ENCODE measurements at regions not wholly inside any gene's neighbourhood (a gene's known extent, or its start where the extent isn't known, plus 50 kb on each side); places are given as distances from the start of the nearest gene placed in this dataset.

GRCh38 chr4:159042097-159042605 lies 60.7 kb upstream of the RAPGEF2 start:
- TF ChIP-seq, protein P1, sequence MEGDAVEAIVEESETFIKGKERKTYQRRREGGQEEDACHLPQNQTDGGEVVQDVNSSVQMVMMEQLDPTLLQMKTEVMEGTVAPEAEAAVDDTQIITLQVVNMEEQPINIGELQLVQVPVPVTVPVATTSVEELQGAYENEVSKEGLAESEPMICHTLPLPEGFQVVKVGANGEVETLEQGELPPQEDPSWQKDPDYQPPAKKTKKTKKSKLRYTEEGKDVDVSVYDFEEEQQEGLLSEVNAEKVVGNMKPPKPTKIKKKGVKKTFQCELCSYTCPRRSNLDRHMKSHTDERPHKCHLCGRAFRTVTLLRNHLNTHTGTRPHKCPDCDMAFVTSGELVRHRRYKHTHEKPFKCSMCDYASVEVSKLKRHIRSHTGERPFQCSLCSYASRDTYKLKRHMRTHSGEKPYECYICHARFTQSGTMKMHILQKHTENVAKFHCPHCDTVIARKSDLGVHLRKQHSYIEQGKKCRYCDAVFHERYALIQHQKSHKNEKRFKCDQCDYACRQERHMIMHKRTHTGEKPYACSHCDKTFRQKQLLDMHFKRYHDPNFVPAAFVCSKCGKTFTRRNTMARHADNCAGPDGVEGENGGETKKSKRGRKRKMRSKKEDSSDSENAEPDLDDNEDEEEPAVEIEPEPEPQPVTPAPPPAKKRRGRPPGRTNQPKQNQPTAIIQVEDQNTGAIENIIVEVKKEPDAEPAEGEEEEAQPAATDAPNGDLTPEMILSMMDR (IDR thresholded peaks at IDR 0.05; ENCODE audit: insufficient read depth, low read length): no peak
- DNase-seq (ENCODE audit: low read depth): no peak
- no peak overlapping the region for H3K4me3 ChIP-seq (ENCODE audit: low read depth, low read length)

DNA sequence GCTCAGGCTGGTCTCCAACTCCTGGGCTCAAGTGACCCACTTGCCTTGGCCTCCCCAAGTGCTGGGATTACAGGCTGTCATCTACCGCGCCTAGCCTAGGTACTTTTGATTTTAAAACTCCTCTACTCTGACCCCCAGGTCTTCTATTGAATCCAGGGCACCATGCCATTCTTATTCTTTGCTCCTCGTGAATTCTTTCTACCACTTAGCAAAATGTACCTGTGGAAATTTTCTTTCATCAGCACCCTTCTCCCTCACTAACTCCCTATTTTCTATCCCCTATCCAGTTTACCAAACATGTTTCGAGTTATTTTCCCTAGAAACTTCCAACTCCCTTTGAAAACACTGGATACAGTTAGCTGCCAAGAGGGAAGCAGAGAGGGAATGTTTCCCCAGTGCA lies 60.0 kb upstream of the RAPGEF2 start:
- TF ChIP-seq, protein P1 (IDR thresholded peaks at IDR 0.05; ENCODE audit: insufficient read depth, low read length): no peak
- no peak overlapping the region for H3K4me3 ChIP-seq (ENCODE audit: low read depth, low read length)
- DNase-seq (ENCODE audit: low read depth): no peak

- TF ChIP-seq, protein P1 (IDR thresholded peaks at IDR 0.05; ENCODE audit: insufficient read depth, low read length): no peak
- H3K4me3 ChIP-seq (ENCODE audit: low read depth, low read length): no peak overlapping the region
- DNase-seq (ENCODE audit: low read depth): no peak
Observed at GRCh38 chr4:159043861-159044260, 59.0 kb upstream of the RAPGEF2 start.

GRCh38 chr4:159045321-159045720 lies 57.6 kb upstream of the RAPGEF2 start:
- TF ChIP-seq, protein P1 (IDR thresholded peaks at IDR 0.05; ENCODE audit: insufficient read depth, low read length): no peak
- DNase-seq (ENCODE audit: low read depth): no peak
- H3K4me3 ChIP-seq (ENCODE audit: low read depth, low read length): no peak overlapping the region

GRCh38 chr4:159046683-159047082 lies 56.2 kb upstream of the RAPGEF2 start:
- TF ChIP-seq, protein P1 (IDR thresholded peaks at IDR 0.05; ENCODE audit: insufficient read depth, low read length): no peak
- H3K4me3 ChIP-seq (ENCODE audit: low read depth, low read length): no peak overlapping the region
- DNase-seq (ENCODE audit: low read depth): peak; percentile 7

DNA sequence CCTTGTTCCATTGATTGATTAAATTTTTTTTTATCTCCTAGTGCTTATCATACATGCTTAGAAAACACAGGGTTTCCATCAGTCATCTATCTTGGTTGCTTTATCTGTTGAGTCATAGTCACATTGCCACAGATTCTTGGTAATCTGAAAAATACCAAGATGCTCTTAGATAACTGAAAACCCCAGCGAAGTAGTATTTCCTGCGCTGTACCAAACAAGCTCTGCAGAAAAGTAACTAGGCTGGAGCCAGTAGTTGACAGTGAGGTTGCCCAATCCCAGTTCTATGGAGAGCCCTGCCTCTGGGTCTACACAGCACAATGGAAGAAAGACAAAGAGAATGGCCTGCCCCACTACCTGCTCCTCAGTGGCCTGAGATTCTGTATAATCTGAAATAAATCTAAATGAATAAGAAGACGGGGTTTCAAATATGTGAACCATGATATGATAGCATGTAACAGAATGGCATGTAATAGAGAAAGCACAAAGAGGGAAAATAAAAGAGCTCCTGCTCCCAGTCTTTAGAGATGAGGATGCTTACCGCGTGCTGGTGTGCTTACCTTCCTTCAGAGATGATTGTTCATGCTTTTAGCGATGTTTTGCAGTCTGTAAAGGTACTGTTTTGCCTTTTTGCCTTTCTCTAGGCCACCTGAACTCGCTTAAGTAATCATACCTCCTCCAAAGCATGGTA lies 55.3 kb upstream of the RAPGEF2 start:
- no peak overlapping the region for H3K4me3 ChIP-seq (ENCODE audit: low read depth, low read length)
- TF ChIP-seq, protein P1 (IDR thresholded peaks at IDR 0.05; ENCODE audit: insufficient read depth, low read length): no peak
- DNase-seq (ENCODE audit: low read depth): peak; percentile 79
